OCI-LY7 (cell line): ENCODE measurements at regions not wholly inside any gene's neighbourhood (a gene's known extent, or its start where the extent isn't known, plus 50 kb on each side); places are given as distances from the start of the nearest gene placed in this dataset.

Experiments used
- BruUV-seq: library from RNA; stranded (reverse); fragments of 400-500 nt; replicated peaks from 2 replicates; lab custom pipeline; 2021; lab: Mats Ljungman, UMichigan
- CTCF ChIA-PET: fragments of 300-600 bp; sonication (Branson Sonifier 250); formaldehyde crosslinking; loops from one replicate; lab custom pipeline; 2022; ENCODE audit warnings: antibody characterized with exemption; ENCODE audit not compliant: unreplicated experiment; lab: Charles Lee
- POLR2A ChIA-PET: fragments of 300-600 bp; sonication (Branson Sonifier 250); formaldehyde crosslinking; loops from one replicate; lab custom pipeline; 2022; ENCODE audit warnings: antibody characterized with exemption; lab: Charles Lee
- DNase-seq: peaks from one replicate; pipeline ENCODE4 v3.0.0-alpha.2; 2015; ENCODE audit warnings: low spot score
- H2AFZ ChIP-seq: fragments of 200-600 bp; sonication (generic), shearing (Covaris generic); 2 replicates; pipeline ENCODE4 v1.6.1; 2014; ENCODE audit warnings: mild to moderate bottlenecking, antibody characterized with exemption, low read length, moderate library complexity
- H3K27ac ChIP-seq: fragments of 200-600 bp; sonication (generic); 2 replicates; pipeline ENCODE4 v1.5.1; 2014; ENCODE audit warnings: mixed run types, low read depth, mild to moderate bottlenecking, moderate library complexity, low read length, inconsistent platforms; ENCODE audit not compliant: poor library complexity, severe bottlenecking
- H3K36me3 ChIP-seq: fragments of 200-600 bp; sonication (generic); 2 replicates; pipeline ENCODE4 v1.6.1; 2014; ENCODE audit warnings: mild to moderate bottlenecking, antibody characterized with exemption, low read length, moderate library complexity, mixed read lengths; ENCODE audit not compliant: insufficient read depth
- H3K4me1 ChIP-seq: fragments of 200-600 bp; sonication (generic); 2 replicates; pipeline ENCODE4 v1.5.1; 2014; ENCODE audit warnings: mild to moderate bottlenecking, low read length; ENCODE audit not compliant: insufficient read depth, poor library complexity, severe bottlenecking
- H3K4me2 ChIP-seq: fragments of 200-600 bp; sonication (generic); 2 replicates; pipeline ENCODE4 v1.6.1; 2014; ENCODE audit warnings: mild to moderate bottlenecking, low read length
- H3K4me3 ChIP-seq: fragments of 200-600 bp; sonication (generic); 2 replicates; pipeline ENCODE4 v1.5.1; 2014; ENCODE audit warnings: mild to moderate bottlenecking, low read depth, low read length; ENCODE audit not compliant: poor library complexity, severe bottlenecking
- H3K79me2 ChIP-seq: fragments of 200-600 bp; sonication (generic); 2 replicates; pipeline ENCODE4 v1.6.1; 2016; ENCODE audit warnings: low read depth, mild to moderate bottlenecking, low read length, moderate library complexity, mixed read lengths; ENCODE audit not compliant: insufficient read depth
- H3K9me2 ChIP-seq: fragments of 200-600 bp; sonication (generic); 2 replicates; pipeline ENCODE4 v1.6.1; 2016; ENCODE audit warnings: mild to moderate bottlenecking, low read length, mixed read lengths; ENCODE audit not compliant: insufficient read depth
- H3K9me3 ChIP-seq: fragments of 200-600 bp; sonication (generic); 2 replicates; pipeline ENCODE4 v1.6.1; 2014; ENCODE audit warnings: mild to moderate bottlenecking, mixed run types, low read length, mixed read lengths
- H4K20me1 ChIP-seq: fragments of 200-600 bp; sonication (generic); 2 replicates; pipeline ENCODE4 v1.6.1; 2014; ENCODE audit warnings: mild to moderate bottlenecking, antibody characterized with exemption, low read length, moderate library complexity, mixed read lengths; ENCODE audit not compliant: insufficient read depth
- EZH2phosphoT487 ChIP-seq: fragments of 200-600 bp; sonication (generic); IDR thresholded peaks from 2 replicates; pipeline ENCODE4 v1.6.1; 2018; ENCODE audit warnings: low read depth, borderline replicate concordance, mild to moderate bottlenecking, mixed run types, antibody characterized with exemption, low read length, moderate library complexity, mixed read lengths
- intact Hi-C: fragments of 100-400 bp; cut with micrococcal nuclease; formaldehyde crosslinking; loops from one replicate; pipeline ENCODE4 v1.10.0; 2022; ENCODE audit not compliant: unreplicated experiment
- TF ChIP-seq, protein P1 (sequence below): fragments of 200-600 bp; sonication (generic); conservative IDR thresholded peaks from 2 replicates; pipeline ENCODE4 v1.5.1; 2014; ENCODE audit warnings: mild to moderate bottlenecking, antibody characterized with exemption, low read length, moderate library complexity, mixed read lengths

- intact Hi-C loops, result no loop called here
- H3K36me3 ChIP-seq, result no peaks in the 10 kb centered on the region
- no peak overlapping the region for H2AFZ ChIP-seq
- H3K9me2 ChIP-seq, result no peaks in the 10 kb centered on the region
- H3K4me1 ChIP-seq, result no peaks in the 10 kb centered on the region
- H3K79me2 ChIP-seq, result no peaks in the 10 kb centered on the region
- POLR2A ChIA-PET, result interaction anchor here (0.6 kb wide), 1 partner anchor 442 kb away, joined by 3 read pairs; no protein-coding TSS in a partner anchor
- no peaks in the 10 kb centered on the region for H3K9me3 ChIP-seq
- no peak overlapping the region for H3K4me3 ChIP-seq
- BruUV-seq, result no TSS peak
- CTCF ChIA-PET, result no interaction called here
- TF ChIP-seq EZH2phosphoT487, result no peak
- TF ChIP-seq, protein P1, sequence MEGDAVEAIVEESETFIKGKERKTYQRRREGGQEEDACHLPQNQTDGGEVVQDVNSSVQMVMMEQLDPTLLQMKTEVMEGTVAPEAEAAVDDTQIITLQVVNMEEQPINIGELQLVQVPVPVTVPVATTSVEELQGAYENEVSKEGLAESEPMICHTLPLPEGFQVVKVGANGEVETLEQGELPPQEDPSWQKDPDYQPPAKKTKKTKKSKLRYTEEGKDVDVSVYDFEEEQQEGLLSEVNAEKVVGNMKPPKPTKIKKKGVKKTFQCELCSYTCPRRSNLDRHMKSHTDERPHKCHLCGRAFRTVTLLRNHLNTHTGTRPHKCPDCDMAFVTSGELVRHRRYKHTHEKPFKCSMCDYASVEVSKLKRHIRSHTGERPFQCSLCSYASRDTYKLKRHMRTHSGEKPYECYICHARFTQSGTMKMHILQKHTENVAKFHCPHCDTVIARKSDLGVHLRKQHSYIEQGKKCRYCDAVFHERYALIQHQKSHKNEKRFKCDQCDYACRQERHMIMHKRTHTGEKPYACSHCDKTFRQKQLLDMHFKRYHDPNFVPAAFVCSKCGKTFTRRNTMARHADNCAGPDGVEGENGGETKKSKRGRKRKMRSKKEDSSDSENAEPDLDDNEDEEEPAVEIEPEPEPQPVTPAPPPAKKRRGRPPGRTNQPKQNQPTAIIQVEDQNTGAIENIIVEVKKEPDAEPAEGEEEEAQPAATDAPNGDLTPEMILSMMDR, result no peak
- no peak for DNase-seq
- H3K27ac ChIP-seq, result no peak overlapping the region
- H4K20me1 ChIP-seq, result no peaks in the 10 kb centered on the region
- no peak overlapping the region for H3K4me2 ChIP-seq
These were observed 101.4 kb upstream of the FAT1 start for GRCh38 chr4:186825069-186825468.

GRCh38 chr4:186826006-186826405 is 102.3 kb upstream of the FAT1 start:
- Histone ChIP-seq H3K36me3 (no peaks in the 10 kb centered on the region), H3K4me1 (no peaks in the 10 kb centered on the region), H3K9me2 (no peaks in the 10 kb centered on the region), H3K4me2 (no peak overlapping the region), H3K79me2 (no peaks in the 10 kb centered on the region), H3K4me3 (no peak overlapping the region), H3K9me3 (no peaks in the 10 kb centered on the region), H3K27ac (no peak overlapping the region), H4K20me1 (no peaks in the 10 kb centered on the region), H2AFZ (no peak overlapping the region)
- POLR2A ChIA-PET, result no interaction called here
- CTCF ChIA-PET, result no interaction called here
- intact Hi-C loops, result no loop called here
- no peak for DNase-seq
- TF ChIP-seq, protein P1, result no peak
- TF ChIP-seq EZH2phosphoT487, result no peak
- no TSS peak for BruUV-seq

GRCh38 chr4:186826846-186827533 is 103.3 kb upstream of the FAT1 start:
- ChIA-PET POLR2A (interaction anchor here (0.6 kb wide), 1 partner anchor 33 kb away, joined by 3 read pairs; no protein-coding TSS in a partner anchor), CTCF (no interaction called here)
- Histone ChIP-seq H3K27ac (no peak overlapping the region), H3K36me3 (no peaks in the 10 kb centered on the region), H3K4me3 (no peak overlapping the region), H4K20me1 (no peaks in the 10 kb centered on the region), H3K4me2 (no peak overlapping the region), H3K9me3 (no peaks in the 10 kb centered on the region), H3K79me2 (no peaks in the 10 kb centered on the region), H2AFZ (no peak overlapping the region), H3K9me2 (no peaks in the 10 kb centered on the region), H3K4me1 (no peaks in the 10 kb centered on the region)
- TF ChIP-seq, protein P1, result no peak
- TF ChIP-seq EZH2phosphoT487, result no peak
- intact Hi-C loops, result no loop called here
- BruUV-seq, result no TSS peak
- DNase-seq, result no peak
